ENCODE measurements at regions not wholly inside any gene's neighbourhood (a gene's known extent, or its start where the extent isn't known, plus 50 kb on each side); places are given as distances from the start of the nearest gene placed in this dataset.

DNA sequence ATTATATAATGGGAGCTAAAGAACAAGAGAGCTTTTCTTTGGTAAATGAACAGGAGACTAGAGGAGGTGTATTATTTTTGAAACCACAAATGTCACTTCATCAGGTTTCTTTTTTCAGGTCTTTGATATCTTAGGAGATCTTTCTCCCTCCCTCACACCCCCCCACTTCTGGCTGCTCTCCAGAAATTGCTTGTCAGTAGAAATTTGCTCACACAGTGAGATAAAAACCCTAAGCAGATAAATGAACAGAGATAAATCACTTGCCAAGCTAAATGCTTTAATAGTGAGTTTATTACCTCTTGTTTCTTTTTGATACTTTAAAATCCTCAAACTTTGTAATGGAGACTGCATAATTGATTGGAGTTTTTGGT is 421.2 kb upstream of the TENM3 start:
- Histone ChIP-seq H3K27me3 (no peaks in the 10 kb centered on the region), H3K36me3 (no peaks in the 10 kb centered on the region), H3K4me3 (no peak overlapping the region), H3K9me3 (no peaks in the 10 kb centered on the region), H3K27ac (no peak overlapping the region), H3K4me1 (no peaks in the 10 kb centered on the region)
- no peak for DNase-seq (ENCODE audit: low spot score in 2 of 2)
- TF ChIP-seq POLR2A (IDR thresholded peaks at IDR 0.05) (no peak), POLR2AphosphoS5 (IDR thresholded peaks at IDR 0.05) (no peak), EP300 (IDR thresholded peaks at IDR 0.05) (no peak)
- TF ChIP-seq, protein P1, sequence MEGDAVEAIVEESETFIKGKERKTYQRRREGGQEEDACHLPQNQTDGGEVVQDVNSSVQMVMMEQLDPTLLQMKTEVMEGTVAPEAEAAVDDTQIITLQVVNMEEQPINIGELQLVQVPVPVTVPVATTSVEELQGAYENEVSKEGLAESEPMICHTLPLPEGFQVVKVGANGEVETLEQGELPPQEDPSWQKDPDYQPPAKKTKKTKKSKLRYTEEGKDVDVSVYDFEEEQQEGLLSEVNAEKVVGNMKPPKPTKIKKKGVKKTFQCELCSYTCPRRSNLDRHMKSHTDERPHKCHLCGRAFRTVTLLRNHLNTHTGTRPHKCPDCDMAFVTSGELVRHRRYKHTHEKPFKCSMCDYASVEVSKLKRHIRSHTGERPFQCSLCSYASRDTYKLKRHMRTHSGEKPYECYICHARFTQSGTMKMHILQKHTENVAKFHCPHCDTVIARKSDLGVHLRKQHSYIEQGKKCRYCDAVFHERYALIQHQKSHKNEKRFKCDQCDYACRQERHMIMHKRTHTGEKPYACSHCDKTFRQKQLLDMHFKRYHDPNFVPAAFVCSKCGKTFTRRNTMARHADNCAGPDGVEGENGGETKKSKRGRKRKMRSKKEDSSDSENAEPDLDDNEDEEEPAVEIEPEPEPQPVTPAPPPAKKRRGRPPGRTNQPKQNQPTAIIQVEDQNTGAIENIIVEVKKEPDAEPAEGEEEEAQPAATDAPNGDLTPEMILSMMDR (IDR thresholded peaks at IDR 0.05) = no peak

DNA sequence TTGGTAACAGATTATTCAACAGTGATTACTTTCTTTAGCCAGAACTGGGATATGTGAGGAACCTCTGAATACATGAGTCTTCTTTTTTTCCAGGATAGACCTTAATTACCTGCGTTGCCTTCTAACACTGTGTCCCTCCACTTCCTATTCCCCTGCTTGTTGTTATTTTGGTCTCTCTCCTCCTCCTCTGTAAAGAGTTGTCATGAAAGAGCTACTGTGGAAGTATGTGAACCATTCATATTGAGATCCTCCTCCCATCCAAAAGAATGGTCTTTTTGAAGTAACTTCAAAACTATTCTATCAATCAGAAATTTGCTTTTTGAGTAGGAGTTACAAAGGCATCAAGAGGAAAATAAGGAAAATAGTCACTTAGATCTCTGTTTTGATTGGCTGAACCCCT is 420.0 kb upstream of the TENM3 start:
- Histone ChIP-seq H3K9me3 (no peaks in the 10 kb centered on the region), H3K4me1 (no peaks in the 10 kb centered on the region), H3K4me3 (no peak overlapping the region), H3K36me3 (no peaks in the 10 kb centered on the region), H3K27ac (no peak overlapping the region), H3K27me3 (no peaks in the 10 kb centered on the region)
- no peak for DNase-seq (ENCODE audit: low spot score in 2 of 2)
- WGBS = 21% methylated on average over 1 of the region's 1 CpG
- TF ChIP-seq POLR2A (IDR thresholded peaks at IDR 0.05) = no peak
- TF ChIP-seq, protein P1 (IDR thresholded peaks at IDR 0.05) = no peak
- no peak for TF ChIP-seq POLR2AphosphoS5 (IDR thresholded peaks at IDR 0.05)
- no peak for TF ChIP-seq EP300 (IDR thresholded peaks at IDR 0.05)

DNA sequence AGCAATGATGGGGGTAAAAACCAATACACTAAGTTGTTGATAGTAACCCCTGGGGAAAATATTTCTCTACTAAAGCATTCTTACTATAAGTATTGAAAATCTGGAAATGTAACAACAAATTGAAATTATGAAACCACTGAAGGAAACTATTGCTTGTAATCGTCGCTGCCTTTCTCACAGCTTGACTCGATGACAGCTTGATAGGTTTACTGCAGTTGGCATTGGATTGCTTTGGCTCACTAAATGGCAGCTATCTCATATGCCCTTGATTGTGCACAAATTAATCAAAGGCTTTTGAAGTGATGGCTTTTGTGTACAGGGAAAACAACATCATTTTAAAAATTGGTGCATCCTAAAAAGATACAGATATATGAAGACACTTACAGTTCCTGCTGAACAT is 419.6 kb upstream of the TENM3 start:
- no peaks in the 10 kb centered on the region for H3K27me3 ChIP-seq

DNA sequence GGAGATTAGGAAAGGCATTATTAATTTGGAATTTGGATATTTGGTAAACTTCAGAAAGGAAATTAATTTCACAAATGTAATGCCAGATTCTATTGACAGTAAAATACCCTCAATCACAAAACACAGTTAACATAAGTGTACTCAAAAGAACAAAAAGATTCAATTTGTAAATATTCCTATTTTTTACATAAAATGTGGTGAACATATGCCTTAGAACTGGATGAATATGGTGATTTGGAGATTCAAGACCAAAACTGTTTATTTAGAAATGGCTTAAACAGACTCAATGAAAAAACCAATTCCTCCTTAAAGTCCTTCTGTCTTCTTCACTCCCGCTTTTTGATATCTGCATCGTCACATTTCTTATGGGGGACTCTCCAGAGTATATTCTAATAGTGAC is 417.6 kb upstream of the TENM3 start:
- no peaks in the 10 kb centered on the region for H3K27me3 ChIP-seq
- DNase-seq (ENCODE audit: low spot score in 2 of 2) = no peak
- 89% methylated on average over 2 of the region's 2 CpGs for WGBS
- TF ChIP-seq POLR2AphosphoS5 (IDR thresholded peaks at IDR 0.05) = no peak
- no peak for TF ChIP-seq POLR2A (IDR thresholded peaks at IDR 0.05)
- no peak for TF ChIP-seq EP300 (IDR thresholded peaks at IDR 0.05)
- TF ChIP-seq, protein P1 (IDR thresholded peaks at IDR 0.05) = no peak
- no peak overlapping the region for H3K4me3 ChIP-seq
- no peaks in the 10 kb centered on the region for H3K9me3 ChIP-seq
- no peaks in the 10 kb centered on the region for H3K4me1 ChIP-seq
- H3K36me3 ChIP-seq = no peaks in the 10 kb centered on the region
- H3K27ac ChIP-seq = no peak overlapping the region

More for the DNA sequence above, 419.6 kb upstream of the TENM3 start:
- no peaks in the 10 kb centered on the region for H3K36me3 ChIP-seq
- H3K4me1 ChIP-seq = no peaks in the 10 kb centered on the region
- DNase-seq (ENCODE audit: low spot score in 2 of 2) = no peak
- no peaks in the 10 kb centered on the region for H3K9me3 ChIP-seq
- H3K27ac ChIP-seq = no peak overlapping the region
- WGBS = 56% methylated on average over 3 of the region's 3 CpGs
- H3K4me3 ChIP-seq = no peak overlapping the region
- TF ChIP-seq EP300 (IDR thresholded peaks at IDR 0.05) (no peak), POLR2AphosphoS5 (IDR thresholded peaks at IDR 0.05) (no peak), POLR2A (IDR thresholded peaks at IDR 0.05) (no peak)
- TF ChIP-seq, protein P1 (IDR thresholded peaks at IDR 0.05) = no peak

DNA sequence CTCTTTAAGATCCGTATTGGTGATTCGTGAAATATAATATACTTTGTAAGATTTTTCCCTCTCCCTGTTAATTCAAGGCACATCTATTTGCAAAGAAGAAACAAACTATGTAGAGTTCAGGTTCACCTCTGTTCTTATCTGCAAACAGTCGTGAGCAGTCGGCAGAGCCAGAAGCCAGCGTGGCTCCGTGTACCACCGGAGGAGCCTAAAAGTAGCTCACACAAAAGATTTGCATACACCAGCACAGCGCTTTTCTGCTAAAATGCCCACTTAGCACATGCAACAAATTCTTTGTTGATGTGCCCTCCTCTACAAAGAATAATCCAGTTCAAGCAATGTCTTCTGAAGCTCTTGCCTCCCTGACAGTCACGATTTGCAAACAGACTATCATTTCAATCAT is 416.0 kb upstream of the TENM3 start:
- TF ChIP-seq, protein P1 (IDR thresholded peaks at IDR 0.05) = no peak
- TF ChIP-seq EP300 (IDR thresholded peaks at IDR 0.05) = no peak
- TF ChIP-seq POLR2A (IDR thresholded peaks at IDR 0.05) = no peak
- TF ChIP-seq POLR2AphosphoS5 (IDR thresholded peaks at IDR 0.05) = no peak
- 89% methylated on average over 9 of the region's 9 CpGs for WGBS
- Histone ChIP-seq H3K4me3 (no peak overlapping the region), H3K27ac (no peak overlapping the region), H3K4me1 (no peaks in the 10 kb centered on the region), H3K36me3 (no peaks in the 10 kb centered on the region), H3K27me3 (no peaks in the 10 kb centered on the region), H3K9me3 (no peaks in the 10 kb centered on the region)
- no peak for DNase-seq (ENCODE audit: low spot score in 2 of 2)
